ENCODE measurements at regions not wholly inside any gene's neighbourhood (a gene's known extent, or its start where the extent isn't known, plus 50 kb on each side); places are given as distances from the start of the nearest gene placed in this dataset.

GRCh38 chr1:192441492-192441891, 124.7 kb downstream of the RGS21 start:
- TF ChIP-seq, protein P1, sequence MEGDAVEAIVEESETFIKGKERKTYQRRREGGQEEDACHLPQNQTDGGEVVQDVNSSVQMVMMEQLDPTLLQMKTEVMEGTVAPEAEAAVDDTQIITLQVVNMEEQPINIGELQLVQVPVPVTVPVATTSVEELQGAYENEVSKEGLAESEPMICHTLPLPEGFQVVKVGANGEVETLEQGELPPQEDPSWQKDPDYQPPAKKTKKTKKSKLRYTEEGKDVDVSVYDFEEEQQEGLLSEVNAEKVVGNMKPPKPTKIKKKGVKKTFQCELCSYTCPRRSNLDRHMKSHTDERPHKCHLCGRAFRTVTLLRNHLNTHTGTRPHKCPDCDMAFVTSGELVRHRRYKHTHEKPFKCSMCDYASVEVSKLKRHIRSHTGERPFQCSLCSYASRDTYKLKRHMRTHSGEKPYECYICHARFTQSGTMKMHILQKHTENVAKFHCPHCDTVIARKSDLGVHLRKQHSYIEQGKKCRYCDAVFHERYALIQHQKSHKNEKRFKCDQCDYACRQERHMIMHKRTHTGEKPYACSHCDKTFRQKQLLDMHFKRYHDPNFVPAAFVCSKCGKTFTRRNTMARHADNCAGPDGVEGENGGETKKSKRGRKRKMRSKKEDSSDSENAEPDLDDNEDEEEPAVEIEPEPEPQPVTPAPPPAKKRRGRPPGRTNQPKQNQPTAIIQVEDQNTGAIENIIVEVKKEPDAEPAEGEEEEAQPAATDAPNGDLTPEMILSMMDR (IDR thresholded peaks at IDR 0.05; ENCODE audit: low read depth, low read length) = no peak
- no peak for DNase-seq (ENCODE audit: low read depth in 2 of 2)
- no peak overlapping the region for H3K4me3 ChIP-seq (replicated peaks in 1 of 2; ENCODE audit: low read depth in 2 of 2, low read length in 2 of 2)

DNA sequence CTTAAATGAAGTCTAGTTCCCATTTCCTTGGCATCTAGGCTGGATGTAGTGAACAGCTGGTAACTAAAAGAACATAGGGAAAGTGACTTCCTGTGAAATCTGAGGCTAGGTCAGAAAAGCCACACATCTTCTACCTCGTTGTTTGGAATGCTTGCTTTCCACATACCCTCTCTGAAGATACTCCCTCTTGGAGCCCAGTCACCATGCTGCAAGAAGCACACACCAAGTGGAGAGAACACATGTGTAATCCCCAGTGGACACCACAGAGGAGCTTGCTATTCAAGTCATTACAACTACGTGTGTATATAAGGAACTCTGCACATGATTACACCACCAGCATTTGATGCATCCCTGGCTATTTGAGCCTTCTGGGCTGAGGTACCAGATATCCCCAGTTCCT, 125.9 kb downstream of the RGS21 start:
- H3K4me3 ChIP-seq (replicated peaks in 1 of 2; ENCODE audit: low read depth in 2 of 2, low read length in 2 of 2) = no peak overlapping the region
- DNase-seq (ENCODE audit: low read depth in 2 of 2) = peak in 1 of 2 donors; percentile 53
- TF ChIP-seq, protein P1 (IDR thresholded peaks at IDR 0.05; ENCODE audit: low read depth, low read length) = no peak

GRCh38 chr1:192443616-192444015, 126.8 kb downstream of the RGS21 start:
- peak in 1 of 2 donors; percentile 37 for DNase-seq (ENCODE audit: low read depth in 2 of 2)
- TF ChIP-seq, protein P1 (IDR thresholded peaks at IDR 0.05; ENCODE audit: low read depth, low read length) = no peak
- H3K4me3 ChIP-seq (replicated peaks in 1 of 2; ENCODE audit: low read depth in 2 of 2, low read length in 2 of 2) = no peak overlapping the region

DNA sequence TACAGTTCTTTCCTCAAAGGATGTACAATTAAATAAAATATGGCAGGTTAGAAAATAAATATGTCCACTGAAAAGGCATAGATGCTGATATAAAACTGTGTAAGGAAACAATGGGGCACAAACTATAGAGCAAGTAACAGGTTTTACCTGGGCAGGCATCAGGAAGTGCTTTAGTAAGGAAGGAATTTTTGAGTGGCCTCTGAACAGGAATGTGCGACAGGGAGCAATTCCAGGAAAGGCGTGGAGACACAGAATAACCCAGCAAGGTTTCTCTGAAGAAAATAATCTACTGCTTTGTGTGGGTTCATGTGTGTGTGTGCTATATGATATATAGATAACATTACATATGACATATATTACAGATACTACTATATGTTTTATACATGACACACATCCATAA, 128.4 kb downstream of the RGS21 start:
- TF ChIP-seq, protein P1 (IDR thresholded peaks at IDR 0.05; ENCODE audit: low read depth, low read length) = no peak
- H3K4me3 ChIP-seq (replicated peaks in 1 of 2; ENCODE audit: low read depth in 2 of 2, low read length in 2 of 2) = no peak overlapping the region
- DNase-seq (ENCODE audit: low read depth in 2 of 2) = no peak

GRCh38 chr1:192445839-192446489, 129.2 kb downstream of the RGS21 start:
- H3K4me3 ChIP-seq (replicated peaks in 1 of 2; ENCODE audit: low read depth in 2 of 2, low read length in 2 of 2) = no peak overlapping the region
- peak; percentile 66 to 73 for DNase-seq (ENCODE audit: low read depth in 2 of 2)
- TF ChIP-seq, protein P1 (IDR thresholded peaks at IDR 0.05; ENCODE audit: low read depth, low read length) = peak; percentile 64

GRCh38 chr1:192448026-192448578, 127.5 kb upstream of the RGS1 start:
- TF ChIP-seq, protein P1 (IDR thresholded peaks at IDR 0.05; ENCODE audit: low read depth, low read length) = no peak
- H3K4me3 ChIP-seq (replicated peaks in 1 of 2; ENCODE audit: low read depth in 2 of 2, low read length in 2 of 2) = no peak overlapping the region
- no peak for DNase-seq (ENCODE audit: low read depth in 2 of 2)

Measured in cardiac fibroblast (primary cell).